ENCODE measurements at regions not wholly inside any gene's neighbourhood (a gene's known extent, or its start where the extent isn't known, plus 50 kb on each side); places are given as distances from the start of the nearest gene placed in this dataset.

DNA sequence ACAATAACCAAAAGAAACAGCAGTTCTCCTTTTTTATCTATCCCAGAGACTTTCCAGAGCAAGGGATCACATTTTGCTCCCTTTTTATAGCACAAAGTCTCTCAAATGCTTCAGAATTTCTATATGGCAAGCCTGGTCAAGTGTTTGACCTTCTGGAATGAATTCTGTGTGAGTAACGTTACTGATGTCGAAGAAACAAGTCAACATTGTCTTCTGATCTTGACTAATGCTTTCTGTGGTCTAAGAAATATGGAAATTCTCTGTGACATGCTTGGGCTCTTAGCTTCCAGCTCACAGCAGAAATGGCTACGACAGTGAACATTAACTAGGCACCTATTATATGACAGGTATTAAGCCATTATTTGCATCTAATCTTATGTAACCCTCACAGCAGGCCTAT lies 411.7 kb downstream of the CADM1 start:
- TF ChIP-seq, protein P1, sequence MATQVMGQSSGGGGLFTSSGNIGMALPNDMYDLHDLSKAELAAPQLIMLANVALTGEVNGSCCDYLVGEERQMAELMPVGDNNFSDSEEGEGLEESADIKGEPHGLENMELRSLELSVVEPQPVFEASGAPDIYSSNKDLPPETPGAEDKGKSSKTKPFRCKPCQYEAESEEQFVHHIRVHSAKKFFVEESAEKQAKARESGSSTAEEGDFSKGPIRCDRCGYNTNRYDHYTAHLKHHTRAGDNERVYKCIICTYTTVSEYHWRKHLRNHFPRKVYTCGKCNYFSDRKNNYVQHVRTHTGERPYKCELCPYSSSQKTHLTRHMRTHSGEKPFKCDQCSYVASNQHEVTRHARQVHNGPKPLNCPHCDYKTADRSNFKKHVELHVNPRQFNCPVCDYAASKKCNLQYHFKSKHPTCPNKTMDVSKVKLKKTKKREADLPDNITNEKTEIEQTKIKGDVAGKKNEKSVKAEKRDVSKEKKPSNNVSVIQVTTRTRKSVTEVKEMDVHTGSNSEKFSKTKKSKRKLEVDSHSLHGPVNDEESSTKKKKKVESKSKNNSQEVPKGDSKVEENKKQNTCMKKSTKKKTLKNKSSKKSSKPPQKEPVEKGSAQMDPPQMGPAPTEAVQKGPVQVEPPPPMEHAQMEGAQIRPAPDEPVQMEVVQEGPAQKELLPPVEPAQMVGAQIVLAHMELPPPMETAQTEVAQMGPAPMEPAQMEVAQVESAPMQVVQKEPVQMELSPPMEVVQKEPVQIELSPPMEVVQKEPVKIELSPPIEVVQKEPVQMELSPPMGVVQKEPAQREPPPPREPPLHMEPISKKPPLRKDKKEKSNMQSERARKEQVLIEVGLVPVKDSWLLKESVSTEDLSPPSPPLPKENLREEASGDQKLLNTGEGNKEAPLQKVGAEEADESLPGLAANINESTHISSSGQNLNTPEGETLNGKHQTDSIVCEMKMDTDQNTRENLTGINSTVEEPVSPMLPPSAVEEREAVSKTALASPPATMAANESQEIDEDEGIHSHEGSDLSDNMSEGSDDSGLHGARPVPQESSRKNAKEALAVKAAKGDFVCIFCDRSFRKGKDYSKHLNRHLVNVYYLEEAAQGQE (IDR thresholded peaks at IDR 0.05; ENCODE audit: low read depth) = no peak
- TF ChIP-seq, protein P2, sequence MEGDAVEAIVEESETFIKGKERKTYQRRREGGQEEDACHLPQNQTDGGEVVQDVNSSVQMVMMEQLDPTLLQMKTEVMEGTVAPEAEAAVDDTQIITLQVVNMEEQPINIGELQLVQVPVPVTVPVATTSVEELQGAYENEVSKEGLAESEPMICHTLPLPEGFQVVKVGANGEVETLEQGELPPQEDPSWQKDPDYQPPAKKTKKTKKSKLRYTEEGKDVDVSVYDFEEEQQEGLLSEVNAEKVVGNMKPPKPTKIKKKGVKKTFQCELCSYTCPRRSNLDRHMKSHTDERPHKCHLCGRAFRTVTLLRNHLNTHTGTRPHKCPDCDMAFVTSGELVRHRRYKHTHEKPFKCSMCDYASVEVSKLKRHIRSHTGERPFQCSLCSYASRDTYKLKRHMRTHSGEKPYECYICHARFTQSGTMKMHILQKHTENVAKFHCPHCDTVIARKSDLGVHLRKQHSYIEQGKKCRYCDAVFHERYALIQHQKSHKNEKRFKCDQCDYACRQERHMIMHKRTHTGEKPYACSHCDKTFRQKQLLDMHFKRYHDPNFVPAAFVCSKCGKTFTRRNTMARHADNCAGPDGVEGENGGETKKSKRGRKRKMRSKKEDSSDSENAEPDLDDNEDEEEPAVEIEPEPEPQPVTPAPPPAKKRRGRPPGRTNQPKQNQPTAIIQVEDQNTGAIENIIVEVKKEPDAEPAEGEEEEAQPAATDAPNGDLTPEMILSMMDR (IDR thresholded peaks at IDR 0.05 in 2 of 3, conservative IDR thresholded peaks at IDR 0.05 in 1 of 3; ENCODE audit: borderline replicate concordance in 1 of 3, insufficient read depth in 1 of 3, low read depth in 2 of 3, low read length in 2 of 3) = no peak
- TF ChIP-seq RAD21 (IDR thresholded peaks at IDR 0.05; ENCODE audit: low read depth) (no peak), ZFX (IDR thresholded peaks at IDR 0.05) (no peak), POLR2A (IDR thresholded peaks at IDR 0.05; ENCODE audit: borderline replicate concordance, extremely low read depth, insufficient read depth, insufficient read length) (no peak), CBX3 (IDR thresholded peaks at IDR 0.05; ENCODE audit: low read depth) (no peak), SP1 (IDR thresholded peaks at IDR 0.05; ENCODE audit: low read depth) (no peak), POLR2AphosphoS5 (IDR thresholded peaks at IDR 0.05; ENCODE audit: low read depth, low read length) (no peak)

Data from HCT116 (cell line).